ENCODE measurements at regions not wholly inside any gene's neighbourhood (a gene's known extent, or its start where the extent isn't known, plus 50 kb on each side); places are given as distances from the start of the nearest gene placed in this dataset.

DNA sequence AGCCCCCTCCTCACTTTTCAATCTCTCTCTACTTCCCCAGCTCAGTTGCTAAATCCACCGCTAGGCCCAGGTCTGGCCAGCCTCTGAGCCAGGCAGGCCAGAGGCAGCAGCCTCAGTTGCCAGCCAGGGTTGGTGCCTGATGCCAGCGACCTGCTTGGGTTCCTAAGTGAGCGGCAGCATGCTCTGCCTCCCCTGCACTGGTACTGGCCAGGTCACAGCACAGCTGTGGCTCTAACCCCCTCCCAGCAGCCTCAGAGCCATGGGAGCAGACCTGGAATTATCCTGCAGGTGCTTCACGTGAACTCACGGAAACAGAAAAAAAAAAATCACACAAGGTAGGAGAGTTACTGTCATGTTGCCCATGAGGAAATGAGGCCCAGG is 82.5 kb upstream of the ATF3 start:
- DNase-seq (ENCODE audit: low read depth), result no peak

DNA sequence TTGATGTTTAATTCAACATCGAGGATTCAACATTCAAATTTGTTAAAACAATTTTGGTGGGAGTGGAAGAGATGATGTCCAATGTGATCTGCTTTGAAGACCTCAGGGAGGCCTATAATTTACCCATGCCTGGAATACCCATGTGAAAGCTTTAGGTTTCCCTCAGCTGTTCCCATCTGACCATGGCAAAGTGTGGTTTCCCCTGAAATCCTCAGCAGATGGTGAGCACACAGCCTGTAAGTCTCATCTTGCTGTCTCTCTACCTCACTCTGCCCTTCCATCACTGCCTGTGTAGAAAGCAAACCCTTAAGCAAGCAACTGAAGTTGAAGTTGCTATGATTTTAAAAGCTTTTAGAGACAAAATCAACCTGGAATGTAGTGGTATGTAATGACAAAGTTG is 80.1 kb upstream of the ATF3 start:
- no peak for DNase-seq (ENCODE audit: low read depth)

DNA sequence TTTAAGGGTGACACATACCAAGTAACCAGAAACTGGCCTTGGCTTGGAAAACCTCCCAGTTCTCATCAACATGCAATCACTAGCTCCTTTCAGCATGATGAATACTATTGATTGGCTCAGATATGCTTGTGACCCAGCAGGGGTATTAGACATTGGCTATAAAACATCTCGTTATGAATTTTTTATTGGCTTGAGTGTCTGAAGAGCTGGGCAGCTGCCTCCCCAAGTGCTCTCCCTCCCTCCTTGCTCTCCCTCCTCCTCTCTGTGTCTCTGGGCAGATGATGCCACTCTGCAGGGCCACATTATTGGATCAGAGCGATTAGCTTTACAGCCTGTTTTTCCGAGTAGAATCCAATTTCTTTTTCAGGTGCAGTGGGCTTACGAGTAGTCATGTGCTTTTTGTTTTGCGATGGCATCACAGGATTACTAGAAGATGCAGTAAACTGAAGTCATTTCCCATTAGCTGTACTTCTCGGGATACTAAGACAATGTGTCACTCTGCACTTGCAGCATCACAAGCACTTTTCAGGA is 79.3 kb upstream of the ATF3 start:
- peak; percentile 34 for DNase-seq (ENCODE audit: low read depth)

DNA sequence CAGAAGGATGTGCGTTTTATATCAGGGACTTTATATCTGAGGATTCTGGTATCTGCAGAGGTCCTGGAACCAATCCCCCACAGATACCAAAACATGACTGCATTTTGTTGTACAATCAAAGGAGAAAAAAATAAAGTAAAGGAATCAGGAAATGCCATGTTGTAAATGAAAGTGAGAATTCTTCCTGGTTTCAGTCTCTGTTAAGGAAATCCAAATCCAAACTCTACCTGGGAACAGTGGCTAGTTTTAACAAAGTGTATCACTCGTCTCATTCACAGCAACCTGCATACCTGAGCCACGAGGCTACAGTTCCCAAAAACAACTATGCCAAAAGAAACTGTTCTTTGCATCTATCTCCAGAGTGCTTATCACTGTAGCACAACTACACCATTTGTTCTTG is 77.3 kb upstream of the ATF3 start:
- DNase-seq (ENCODE audit: low read depth), result no peak

DNA sequence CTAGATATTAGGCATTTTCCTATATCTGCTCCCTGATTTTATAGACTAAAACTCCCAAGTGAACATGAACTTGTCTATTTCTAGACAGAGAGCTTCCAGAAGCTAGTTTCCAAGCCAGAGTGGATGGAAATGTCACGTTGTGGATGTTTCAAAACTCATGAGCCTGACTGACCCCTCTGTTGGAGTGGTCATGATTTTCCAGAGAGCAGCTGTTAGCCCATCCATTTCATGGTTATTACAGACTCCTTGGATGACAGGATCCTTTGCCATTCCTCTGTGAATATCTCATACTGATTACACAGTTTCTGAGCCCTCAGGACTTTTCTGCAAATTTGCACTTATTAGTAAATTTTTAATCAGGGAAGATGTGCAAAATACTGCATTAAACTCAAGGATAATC is 76.8 kb upstream of the ATF3 start:
- DNase-seq (ENCODE audit: low read depth), result no peak

DNA sequence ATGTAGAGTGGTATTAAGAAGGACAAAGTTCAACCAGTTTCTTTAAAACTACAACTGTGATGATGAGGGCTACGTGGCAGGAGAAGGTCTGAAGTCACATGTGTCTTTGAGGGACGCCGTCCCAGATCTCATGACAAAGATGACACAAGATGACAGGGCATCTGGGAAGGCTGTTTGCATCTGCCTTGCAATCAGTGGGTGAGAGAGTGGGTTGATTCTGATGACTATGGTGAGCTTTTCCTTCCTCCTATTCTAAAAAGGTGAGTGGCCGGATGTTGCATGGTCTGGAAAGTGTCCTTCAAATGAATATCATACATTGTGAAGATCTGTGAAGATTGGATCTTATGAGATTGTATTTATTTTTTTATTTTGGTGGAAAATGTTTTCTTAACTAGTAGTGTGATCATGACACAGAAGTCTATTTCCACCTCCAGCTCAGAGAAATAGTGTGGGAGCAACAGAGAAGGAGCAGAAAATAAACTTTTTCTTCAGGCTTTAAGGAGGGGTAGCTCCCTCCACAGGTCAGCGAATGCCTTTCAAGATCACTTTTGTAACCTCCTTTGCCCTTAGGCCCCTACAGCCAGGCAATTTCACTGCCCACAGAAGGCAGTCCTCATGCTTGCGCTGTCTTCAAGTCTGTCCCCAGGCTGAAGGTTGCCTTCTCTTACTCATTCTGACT is 76.0 kb upstream of the ATF3 start:
- DNase-seq (ENCODE audit: low read depth), result no peak

DNA sequence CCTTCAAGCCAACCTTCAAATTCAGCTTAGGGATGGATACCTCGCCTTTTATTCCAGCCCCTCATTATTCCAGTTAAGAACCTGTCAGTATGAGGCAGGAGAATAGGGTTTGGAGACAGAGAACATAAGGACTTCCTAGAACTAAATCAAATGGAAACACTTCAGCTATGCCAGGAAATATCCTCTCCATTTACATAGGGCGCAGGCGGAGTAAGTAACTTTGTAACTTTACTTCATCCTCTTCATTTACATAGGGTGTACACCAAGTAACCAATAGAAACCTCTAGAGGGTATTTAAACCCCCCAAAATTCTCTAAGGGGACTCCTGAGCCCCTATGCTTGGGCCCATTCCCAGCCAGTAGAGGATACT is 75.4 kb upstream of the ATF3 start:
- DNase-seq (ENCODE audit: low read depth), result no peak

DNA sequence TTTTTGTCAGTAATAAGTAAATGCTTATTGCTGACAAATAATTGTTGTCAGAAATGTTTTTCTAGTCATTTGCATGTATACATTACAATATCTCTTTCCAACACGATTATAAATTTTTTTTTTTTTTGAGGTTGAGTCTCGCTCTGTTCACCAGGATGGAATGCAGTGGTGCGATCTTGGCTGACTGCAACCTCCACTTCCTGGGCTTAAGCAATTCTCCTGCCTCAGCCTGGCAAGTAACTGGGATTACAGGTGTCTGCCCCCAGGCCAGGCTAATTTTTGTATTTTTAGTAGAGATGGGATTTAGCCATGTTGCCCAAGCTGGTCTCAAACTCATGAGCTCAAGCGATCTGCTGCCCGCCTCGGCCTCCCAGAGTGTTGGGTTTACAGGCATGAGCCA is 72.0 kb upstream of the ATF3 start:
- DNase-seq (ENCODE audit: low read depth), result no peak

DNA sequence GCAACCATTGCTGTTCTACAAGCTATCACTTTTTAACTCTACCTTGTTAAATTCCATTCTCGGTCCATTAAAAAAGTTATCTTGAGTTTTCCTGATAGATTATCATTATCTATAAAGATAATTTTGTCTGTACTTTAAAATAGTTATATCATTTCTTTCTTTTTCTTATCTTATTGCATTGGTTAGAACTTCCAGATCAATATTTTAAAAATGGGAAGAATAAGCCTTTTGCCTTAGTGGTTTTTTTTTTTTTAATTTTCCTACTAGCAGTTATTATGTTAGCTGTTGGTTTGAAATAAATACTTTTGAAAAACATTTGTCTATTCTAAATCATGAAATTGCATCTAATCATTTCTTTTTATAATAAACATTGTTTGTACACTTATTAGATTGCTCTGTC is 71.0 kb upstream of the ATF3 start:
- no peak for DNase-seq (ENCODE audit: low read depth)

DNA sequence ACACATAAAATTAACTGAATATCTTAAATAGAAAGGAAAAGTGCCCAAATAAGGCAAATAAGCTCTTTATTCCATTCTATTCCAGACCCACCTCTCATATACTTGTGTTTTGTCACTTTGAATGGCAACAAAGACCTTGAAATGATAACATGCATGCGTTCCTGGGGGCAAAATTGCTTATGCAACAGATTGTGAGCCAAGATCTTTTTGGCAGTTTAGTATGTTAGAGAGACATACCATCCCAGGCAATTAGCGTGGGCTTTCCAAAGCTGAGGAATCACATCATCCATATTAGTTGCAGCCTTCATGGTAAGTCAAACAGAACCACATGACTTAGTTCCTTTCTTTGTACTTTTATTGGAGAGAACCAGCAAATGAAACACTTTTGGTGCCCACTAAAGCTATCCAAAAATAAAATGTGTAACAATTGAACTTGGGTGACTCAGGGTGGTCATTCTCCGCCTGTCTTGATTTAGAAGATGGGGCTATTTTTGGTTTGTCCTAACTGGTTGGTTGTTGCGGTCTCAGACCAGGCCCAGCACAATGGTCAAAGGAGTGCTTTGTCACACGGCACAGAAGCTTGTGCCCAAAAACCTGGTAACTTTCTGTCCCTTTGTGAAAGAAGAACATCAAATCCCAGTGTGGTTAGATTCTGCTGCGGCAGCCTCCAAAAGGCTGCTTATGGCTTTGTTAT is 68.7 kb upstream of the ATF3 start:
- no peak for DNase-seq (ENCODE audit: low read depth)

DNA sequence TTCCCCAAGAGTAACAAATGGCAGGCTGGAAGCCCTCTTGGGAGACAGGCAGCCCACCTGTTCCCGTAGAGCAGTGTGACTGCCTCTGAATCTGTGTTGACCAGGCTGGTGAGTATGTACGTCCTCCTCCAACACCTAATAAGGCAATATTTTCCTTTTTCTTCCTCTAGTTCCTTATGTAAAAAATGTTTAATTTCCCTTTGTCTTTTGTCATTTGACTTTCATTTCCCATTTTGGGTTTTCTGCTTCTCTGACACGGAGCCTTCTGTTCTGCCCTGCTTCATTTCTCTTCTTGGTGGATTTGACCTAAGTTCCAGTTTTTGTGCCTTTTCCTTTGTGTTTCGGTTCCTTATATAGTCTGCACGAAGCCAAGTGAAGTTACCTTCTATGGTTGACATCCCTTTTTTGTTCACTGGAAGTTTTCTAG is 65.8 kb upstream of the ATF3 start:
- no peak for DNase-seq (ENCODE audit: low read depth)

DNA sequence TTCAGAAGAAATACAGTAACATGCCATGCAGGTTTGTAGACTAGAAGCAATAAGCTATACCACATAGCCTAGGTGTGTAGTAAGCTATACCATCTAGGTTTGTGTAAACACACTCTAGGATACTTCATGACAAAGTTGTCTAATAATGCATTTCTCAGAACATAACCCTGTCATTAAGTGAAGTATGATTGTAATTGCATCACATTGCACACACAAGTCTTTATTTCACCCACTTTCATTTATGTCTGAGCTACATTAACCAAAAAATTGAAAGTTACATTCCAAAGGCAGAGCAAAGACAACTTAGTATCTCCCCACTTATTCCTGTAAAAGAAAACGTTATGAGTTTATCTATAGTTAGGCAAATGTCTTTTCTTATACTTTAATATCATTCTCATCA is 64.5 kb upstream of the ATF3 start:
- DNase-seq (ENCODE audit: low read depth), result no peak

DNA sequence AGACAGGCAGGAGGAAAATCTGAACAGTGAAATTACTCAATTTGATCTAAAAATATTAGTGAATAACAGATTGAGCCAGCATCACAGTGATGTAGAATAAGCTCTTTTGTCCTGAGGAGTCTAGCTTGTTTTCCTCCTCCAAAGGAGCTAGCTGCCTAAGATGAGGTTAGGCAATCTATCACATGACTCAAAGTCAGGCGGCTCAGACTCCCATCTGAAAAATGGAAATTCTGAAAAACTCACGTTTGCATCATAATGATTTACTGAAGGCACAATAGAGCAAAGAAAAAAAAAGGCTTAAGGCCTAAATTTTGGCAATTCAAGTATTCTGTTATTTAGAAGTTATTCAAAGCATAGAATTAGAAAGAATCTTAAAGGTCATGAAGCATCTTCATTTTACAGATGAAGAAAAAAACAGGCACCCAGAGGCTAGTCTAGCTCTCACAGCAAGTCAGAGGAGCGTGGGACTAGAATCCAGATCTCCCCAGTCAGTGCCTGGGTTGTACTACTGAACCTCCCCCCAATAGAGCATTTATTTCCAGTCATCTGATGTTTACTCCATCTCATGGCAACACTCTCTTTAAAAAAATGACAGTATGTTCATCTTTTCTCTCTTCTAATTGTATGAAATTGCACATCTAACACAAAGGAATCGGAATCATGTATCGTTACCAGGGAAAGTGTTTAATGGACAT is 62.5 kb upstream of the ATF3 start:
- no peak for DNase-seq (ENCODE audit: low read depth)

DNA sequence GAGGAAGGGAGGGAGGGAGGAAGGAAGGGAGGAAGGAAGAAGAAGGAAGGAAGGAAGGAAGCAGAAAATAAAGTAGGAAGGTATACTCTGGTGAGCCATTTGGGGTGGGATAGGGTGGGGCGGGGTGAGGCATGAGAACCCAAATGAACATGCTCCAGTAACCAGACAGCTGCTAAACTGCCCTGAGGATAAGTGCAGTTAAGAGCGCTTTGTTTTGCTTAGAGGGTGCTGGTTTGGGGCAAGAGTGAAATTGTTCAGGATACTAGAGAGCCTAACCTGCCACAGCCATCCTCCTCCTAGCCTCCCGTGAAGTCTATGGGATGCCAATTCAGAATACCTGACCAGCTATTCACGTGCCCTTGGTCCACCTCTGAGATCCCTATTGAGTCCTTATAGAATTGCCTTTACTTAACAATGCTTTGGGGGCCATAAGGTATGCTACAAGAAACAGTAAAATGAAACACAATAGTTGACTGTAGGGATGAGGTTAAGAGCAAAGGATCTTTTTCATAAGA is 59.0 kb upstream of the ATF3 start:
- DNase-seq (ENCODE audit: low read depth), result no peak

DNA sequence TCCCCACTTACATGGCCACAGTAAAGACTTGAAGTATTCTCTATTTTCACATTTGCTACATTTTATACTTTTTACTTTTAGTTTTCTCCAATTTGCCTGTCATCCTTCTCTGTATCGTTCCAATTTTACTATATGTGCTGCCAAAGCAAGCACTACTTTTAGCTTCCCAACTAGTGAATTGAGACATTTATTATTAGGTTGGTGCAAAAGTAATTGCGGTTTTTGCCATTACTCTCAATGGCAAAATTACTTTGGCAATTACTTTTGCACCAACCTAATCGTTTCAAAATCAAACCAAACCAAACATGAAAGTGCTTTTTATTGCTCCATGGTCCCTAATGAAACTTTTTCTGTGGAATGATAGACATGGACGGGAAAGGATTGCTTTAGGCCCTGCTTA is 56.6 kb upstream of the ATF3 start:
- DNase-seq (ENCODE audit: low read depth), result no peak

DNA sequence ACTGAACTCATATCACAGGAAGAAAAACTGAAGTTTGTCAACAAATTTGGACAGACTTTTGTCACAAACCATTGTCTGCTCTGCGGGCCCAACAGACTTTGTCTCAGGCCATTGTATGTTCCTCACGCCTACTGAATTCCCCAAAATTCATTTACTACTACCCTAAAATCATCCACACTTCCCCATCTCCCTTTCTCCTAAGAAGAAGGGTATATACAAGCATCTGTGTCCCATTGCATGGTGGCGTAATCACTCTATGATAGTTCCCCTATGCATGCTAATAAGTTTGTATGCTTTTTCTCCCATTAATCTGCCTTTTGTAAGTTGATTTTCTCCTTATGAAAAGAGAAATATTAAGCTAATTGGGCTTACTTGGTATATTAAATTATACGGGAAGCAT is 54.9 kb upstream of the ATF3 start:
- no peak for DNase-seq (ENCODE audit: low read depth)

DNA sequence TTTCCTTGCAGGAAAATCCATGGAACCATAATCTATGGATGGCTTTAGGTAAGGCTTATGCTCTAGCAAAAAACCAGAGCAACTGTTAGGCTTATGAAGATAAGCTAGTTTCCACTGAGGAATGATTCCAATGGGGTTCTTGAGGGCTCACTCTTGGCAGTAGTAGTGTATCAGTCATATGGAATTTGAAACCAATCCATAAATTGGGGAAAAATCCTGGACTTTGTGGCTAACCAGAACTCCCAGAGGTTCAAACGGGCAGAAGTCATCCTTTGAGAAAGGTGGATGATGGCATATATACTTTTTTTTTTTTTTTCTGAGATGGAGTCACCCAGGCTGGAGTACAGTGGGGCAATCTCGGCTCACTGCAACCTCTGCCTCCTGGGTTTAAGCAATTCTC is 54.2 kb upstream of the ATF3 start:
- peak; percentile 53 for DNase-seq (ENCODE audit: low read depth)

DNA sequence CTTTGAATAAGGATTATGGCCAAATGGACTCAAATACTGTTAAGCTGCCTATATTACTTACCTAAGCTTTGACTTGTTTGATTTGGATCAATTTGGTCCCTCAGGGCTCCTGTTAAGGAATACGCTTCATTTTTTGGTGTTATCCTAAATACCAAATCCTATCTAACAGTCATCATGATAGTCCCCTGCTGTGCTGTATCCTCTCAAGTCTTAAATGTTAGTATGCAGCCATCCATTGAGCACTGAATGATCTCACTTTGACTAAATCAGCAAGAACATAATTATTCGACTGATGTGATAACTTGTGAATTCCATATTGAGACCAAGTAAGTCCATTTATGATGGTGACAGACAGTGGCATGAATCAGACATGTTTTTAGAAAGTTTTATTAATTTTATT is 53.1 kb upstream of the ATF3 start:
- no peak for DNase-seq (ENCODE audit: low read depth)

DNA sequence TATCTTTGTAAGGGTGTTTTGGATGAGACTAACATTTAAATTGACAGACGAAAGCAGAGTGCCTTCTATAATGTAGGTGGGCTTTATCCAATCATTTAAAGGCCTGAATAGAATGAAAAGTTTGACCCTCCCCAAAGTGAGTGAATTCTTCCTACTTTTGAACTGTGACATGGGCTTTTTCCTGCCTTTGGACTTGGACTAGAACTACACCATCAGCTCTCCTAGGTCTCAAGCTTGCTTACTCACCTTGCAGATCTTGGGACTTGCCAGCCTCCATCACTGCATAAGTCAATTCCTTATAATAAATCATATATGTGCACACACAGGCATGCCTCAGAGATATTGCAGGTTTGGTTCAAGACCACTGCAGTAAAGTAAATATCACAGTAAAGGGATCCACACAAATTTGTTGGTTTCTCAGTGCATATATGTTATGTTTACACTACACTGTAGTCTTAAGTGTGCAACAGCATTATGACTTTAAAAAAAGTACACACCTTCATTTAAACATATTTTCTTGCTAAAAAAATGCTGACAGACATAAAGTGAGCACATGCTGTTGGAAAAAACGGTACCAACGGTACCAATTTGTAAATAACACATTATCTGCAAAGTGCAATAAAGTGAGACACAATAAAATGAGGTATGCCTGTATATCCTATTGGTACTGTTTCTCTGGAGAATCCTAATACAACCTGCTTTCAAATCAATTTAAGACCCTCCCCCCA is 51.6 kb upstream of the ATF3 start:
- DNase-seq (ENCODE audit: low read depth), result no peak

DNA sequence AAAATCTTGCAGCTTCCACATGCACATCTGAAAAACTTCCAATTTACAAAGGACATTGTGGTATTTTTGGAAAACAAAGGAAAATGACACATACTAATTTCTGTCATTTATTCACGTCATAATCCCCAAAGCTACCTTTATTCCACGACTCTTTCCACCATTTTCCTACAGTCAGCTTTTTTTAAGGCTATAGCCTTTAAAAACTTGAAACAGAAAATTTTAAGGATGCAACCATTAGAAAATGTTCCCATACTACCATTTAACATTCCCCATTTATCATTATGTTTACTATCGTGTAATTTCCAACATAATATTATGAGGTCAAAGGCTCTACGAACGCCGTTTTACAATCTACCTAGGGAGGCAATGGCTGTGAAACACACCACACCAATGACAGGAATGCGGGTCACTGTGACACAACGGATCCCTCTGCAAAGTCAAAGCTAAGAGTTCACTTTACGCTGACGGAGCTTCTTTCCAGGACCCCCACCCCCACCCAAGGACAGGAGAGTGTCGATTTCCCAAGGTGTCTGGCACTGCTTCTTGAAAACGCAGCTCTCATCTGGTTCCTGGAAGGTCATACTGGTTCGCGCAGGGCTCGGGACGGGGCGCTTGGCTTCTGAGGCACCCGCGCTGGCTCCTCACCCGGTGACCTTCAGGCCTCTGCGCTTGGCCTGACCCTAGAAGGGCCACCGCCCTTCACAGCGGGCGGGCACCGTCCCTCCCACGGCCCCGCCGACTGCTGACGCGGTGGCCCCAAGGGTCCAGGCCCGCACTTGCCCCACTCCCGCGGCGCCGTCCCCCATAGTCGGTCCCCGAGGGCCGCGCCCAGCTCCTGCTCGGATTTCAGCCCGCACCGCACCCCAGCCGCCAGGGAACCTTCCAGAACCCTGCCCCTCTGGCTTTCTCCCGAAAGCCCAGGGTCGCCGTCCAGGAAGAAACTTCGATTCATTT is 50.5 kb upstream of the ATF3 start:
- DNase-seq (ENCODE audit: low read depth), result no peak

Measured in HS-5 (cell line).